ENCODE measurements at regions not wholly inside any gene's neighbourhood (a gene's known extent, or its start where the extent isn't known, plus 50 kb on each side); places are given as distances from the start of the nearest gene placed in this dataset.

GRCh38 chr5:143634689-143635088 is 177.3 kb upstream of the HMHB1 start:
- Histone ChIP-seq H3K4ac (replicated peaks; ENCODE audit: insufficient read length, low read depth, low read length) (no peak overlapping the region), H4K5ac (ENCODE audit: insufficient read length, low read depth, low read length) (no peak overlapping the region), H3K56ac (replicated peaks; ENCODE audit: insufficient read length, low read depth, low read length) (no peak overlapping the region), H3K23ac (ENCODE audit: insufficient read length) (no peak overlapping the region), H2AFZ (ENCODE audit: low read length) (no peak overlapping the region), H3K27me3 (replicated peaks in 1 of 4; ENCODE audit: control insufficient read depth in 3 of 4, extremely low read depth in 1 of 4, insufficient read depth in 3 of 4, low read length in 3 of 4) (no peaks in the 10 kb centered on the region), H3K36me3 (ENCODE audit: control insufficient read depth in 2 of 4, insufficient read depth in 4 of 4, low read length in 3 of 4) (no peaks in the 10 kb centered on the region), H3K9ac (replicated peaks in 1 of 4; ENCODE audit: extremely low read depth in 1 of 4, low read depth in 3 of 4, low read length in 3 of 4) (no peak overlapping the region), H2AK5ac (ENCODE audit: low read depth, low read length) (no peak overlapping the region), H3K27ac (ENCODE audit: low read depth, low read length) (no peak overlapping the region), H3K4me3 (ENCODE audit: extremely low read depth in 1 of 4, insufficient read depth in 2 of 4, low read depth in 3 of 4, low read length in 4 of 4) (no peak overlapping the region), H4K91ac (replicated peaks; ENCODE audit: insufficient read length, low read length) (no peak overlapping the region), H3K14ac (ENCODE audit: insufficient read length) (no peak overlapping the region), H3K4me1 (replicated peaks in 1 of 4; ENCODE audit: control insufficient read depth in 3 of 4, insufficient read depth in 4 of 4, low read length in 3 of 4) (no peaks in the 10 kb centered on the region), H3K79me1 (ENCODE audit: low read depth, low read length) (no peaks in the 10 kb centered on the region), H2BK5ac (ENCODE audit: low read depth, low read length) (no peak overlapping the region), H2BK12ac (ENCODE audit: low read depth, low read length) (no peak overlapping the region), H3K79me2 (ENCODE audit: control insufficient read depth in 1 of 2, insufficient read depth in 2 of 2, low read length in 2 of 2) (no peaks in the 10 kb centered on the region), H3K9me3 (ENCODE audit: insufficient read depth in 2 of 2, low read depth in 1 of 2, low read length in 1 of 2) (no peaks in the 10 kb centered on the region), H2BK120ac (replicated peaks; ENCODE audit: low read depth, low read length) (no peak overlapping the region), H3K23me2 (ENCODE audit: low read depth, low read length) (no peaks in the 10 kb centered on the region), H2BK15ac (ENCODE audit: low read length) (no peak overlapping the region), H3K4me2 (ENCODE audit: insufficient read depth in 1 of 2, low read depth in 2 of 2, low read length in 2 of 2) (no peak overlapping the region), H4K20me1 (replicated peaks in 1 of 2; ENCODE audit: control insufficient read depth in 1 of 2, insufficient read depth in 2 of 2, low read length in 2 of 2) (no peaks in the 10 kb centered on the region), H4K8ac (ENCODE audit: extremely low read depth, insufficient read depth, low read length) (no peak overlapping the region), H3K18ac (ENCODE audit: extremely low read depth, low read length) (no peak overlapping the region), H2BK20ac (ENCODE audit: low read length) (no peak overlapping the region)
- TF ChIP-seq TAF1 (IDR thresholded peaks at IDR 0.05; ENCODE audit: low read depth, low read length) (no peak), YY1 (IDR thresholded peaks at IDR 0.05; ENCODE audit: low read depth, low read length) (no peak), KDM4A (IDR thresholded peaks at IDR 0.05; ENCODE audit: low read depth, low read length, severe bottlenecking) (no peak), SIX5 (IDR thresholded peaks at IDR 0.05; ENCODE audit: low read depth, low read length) (no peak), SRF (IDR thresholded peaks at IDR 0.05; ENCODE audit: low read depth, low read length) (no peak), SIN3A (conservative IDR thresholded peaks at IDR 0.05 in 1 of 2, IDR thresholded peaks at IDR 0.05 in 1 of 2; ENCODE audit: low read depth in 1 of 2, low read length in 2 of 2) (no peak), TEAD4 (IDR thresholded peaks at IDR 0.05; ENCODE audit: low read depth, low read length) (no peak), SIRT6 (IDR thresholded peaks at IDR 0.05; ENCODE audit: low read length) (no peak)
- POLR2A ChIA-PET (ENCODE audit: partially characterized antibody), result no interaction called here
- CTCF ChIA-PET (ENCODE audit: partially characterized antibody), result no interaction called here
- FAIRE-seq (no peak), DNase-seq (ENCODE audit: low read depth in 1 of 2, low spot score in 2 of 2) (no peak)
